ENCODE measurements at regions not wholly inside any gene's neighbourhood (a gene's known extent, or its start where the extent isn't known, plus 50 kb on each side); places are given as distances from the start of the nearest gene placed in this dataset.

DNA sequence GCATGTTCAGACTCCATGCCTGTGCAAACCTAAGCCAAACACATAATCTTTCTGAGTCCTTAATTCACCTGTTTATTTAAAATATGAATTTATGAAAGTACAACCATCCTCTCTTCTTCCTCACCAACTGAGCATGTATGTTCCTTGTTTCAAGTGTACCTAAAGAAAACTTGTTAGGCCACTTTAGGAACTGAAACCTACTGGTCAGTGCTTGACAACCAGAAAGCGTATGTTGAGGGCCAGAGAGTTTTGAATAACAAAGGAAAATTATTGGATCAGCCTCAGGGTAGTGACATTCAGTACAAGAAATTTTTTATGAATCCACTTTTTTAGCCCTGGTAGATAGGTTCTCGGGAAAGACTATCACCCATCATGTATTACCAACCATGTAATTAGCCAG, 847.6 kb upstream of the CELF4 start:
- TF ChIP-seq EZH2phosphoT487 (IDR thresholded peaks at IDR 0.05; ENCODE audit: borderline replicate concordance, low read depth, low read length): no peak
- TF ChIP-seq, protein P1, sequence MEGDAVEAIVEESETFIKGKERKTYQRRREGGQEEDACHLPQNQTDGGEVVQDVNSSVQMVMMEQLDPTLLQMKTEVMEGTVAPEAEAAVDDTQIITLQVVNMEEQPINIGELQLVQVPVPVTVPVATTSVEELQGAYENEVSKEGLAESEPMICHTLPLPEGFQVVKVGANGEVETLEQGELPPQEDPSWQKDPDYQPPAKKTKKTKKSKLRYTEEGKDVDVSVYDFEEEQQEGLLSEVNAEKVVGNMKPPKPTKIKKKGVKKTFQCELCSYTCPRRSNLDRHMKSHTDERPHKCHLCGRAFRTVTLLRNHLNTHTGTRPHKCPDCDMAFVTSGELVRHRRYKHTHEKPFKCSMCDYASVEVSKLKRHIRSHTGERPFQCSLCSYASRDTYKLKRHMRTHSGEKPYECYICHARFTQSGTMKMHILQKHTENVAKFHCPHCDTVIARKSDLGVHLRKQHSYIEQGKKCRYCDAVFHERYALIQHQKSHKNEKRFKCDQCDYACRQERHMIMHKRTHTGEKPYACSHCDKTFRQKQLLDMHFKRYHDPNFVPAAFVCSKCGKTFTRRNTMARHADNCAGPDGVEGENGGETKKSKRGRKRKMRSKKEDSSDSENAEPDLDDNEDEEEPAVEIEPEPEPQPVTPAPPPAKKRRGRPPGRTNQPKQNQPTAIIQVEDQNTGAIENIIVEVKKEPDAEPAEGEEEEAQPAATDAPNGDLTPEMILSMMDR (conservative IDR thresholded peaks at IDR 0.05; ENCODE audit: low read length): no peak
